Heart right ventricle (tissue), 16 donors: ENCODE measurements at regions not wholly inside any gene's neighbourhood (a gene's known extent, or its start where the extent isn't known, plus 50 kb on each side); places are given as distances from the start of the nearest gene placed in this dataset.

Source experiments
- ATAC-seq, 8 donors: fragments of 200-7000 bp; cut with Tn5 transposase; one replicate each; pipeline ENCODE4 v1.9.1; 2020; ENCODE audit warnings: mild to moderate bottlenecking in 8 of 8, moderate library complexity in 8 of 8, moderate number of reproducible peaks in 1 of 8
- DNase-seq, 2 donors: peaks; one replicate each; pipeline ENCODE4 v3.0.0-alpha.2; 2020
- H3K27ac ChIP-seq, 10 donors: fragments of 200-600 bp; sonication (generic) in 2 of 10; one replicate each; pipeline versions ENCODE4 v1.5.0 to v1.8.0; 2020 to 2022; ENCODE audit warnings: mild to moderate bottlenecking in 3 of 10
- H3K27me3 ChIP-seq, 7 donors: fragments of 200-600 bp; one replicate each; pipeline ENCODE4 v1.8.0; 2021 to 2022; ENCODE audit warnings: mild to moderate bottlenecking in 2 of 7
- H3K36me3 ChIP-seq, 9 donors: fragments of 200-600 bp; sonication (generic) in 1 of 9; one replicate each; pipeline versions ENCODE4 v1.5.0 to v1.8.0; 2020 to 2022; ENCODE audit warnings: mild to moderate bottlenecking in 2 of 9
- H3K4me1 ChIP-seq, 9 donors: fragments of 200-600 bp; sonication (generic) in 1 of 9; one replicate each; pipeline versions ENCODE4 v1.5.0 to v1.8.0; 2020 to 2022; ENCODE audit warnings: mild to moderate bottlenecking in 4 of 9
- H3K4me3 ChIP-seq, 10 donors: fragments of 200-600 bp; sonication (generic) in 2 of 10; one replicate each; pipeline versions ENCODE4 v1.5.0 to v1.8.0; 2020 to 2022; ENCODE audit warnings: mild to moderate bottlenecking in 7 of 10, moderate library complexity in 2 of 10
- H3K9me3 ChIP-seq, 11 donors: fragments of 200-600 bp in 10 of 11; sonication (generic) in 2 of 11; one replicate each; pipeline versions ENCODE4 v1.5.0 to v1.8.0; 2013 to 2022; ENCODE audit warnings: mild to moderate bottlenecking in 2 of 11, control low read depth in 1 of 11, moderate library complexity in 1 of 11
- WGBS, 2 donors: extraction: QIAGEN DNeasy Blood & Tissue Kit; methylation state at CpG; one replicate each; pipeline ENCODE4 v1.1.7; 2013; ENCODE audit warnings: inconsistent platforms in 1 of 2; 5-methylcytosine and 5-hydroxymethylcytosine counted together
- intact Hi-C, 10 donors: fragments of 100-400 bp; cut with DNase I; formaldehyde crosslinking; loops; one replicate each; pipeline versions ENCODE4 v1.11.1 to v1.14.2; 2022
- TF ChIP-seq, protein P1 (sequence below), 9 donors: fragments of 200-600 bp; sonication (generic) in 2 of 9; IDR thresholded peaks; one replicate each; pipeline versions ENCODE4 v1.5.0 to v1.8.0; 2021 to 2022; ENCODE audit warnings: antibody characterized with exemption in 9 of 9, mild to moderate bottlenecking in 5 of 9, moderate library complexity in 1 of 9
- donor health status: Arrhythmogenic right ventricular cardiomyopathy.
- donor health status: ischemic (EF 13 %, LVEDD 7.1; RV severe dilation, severe dysfunction).
- donor health status: healthy with polysubstance abuse.
- donor health status: DM: no; HTN: yes; CAD: no.
- donor health status: DM: no; HTN: no; CAD: no.
- donor health status: ischemic (EF 25% LVEDD 6.9; RV normal size, moderate dysfunction).
- donor health status: ischemic (EF 25% LVEDD 5.7; RV mildly dilated, moderate dysfunction).
- donor health status: healthy.
- donor health status: DM: yes; HTN: yes; CAD: no.
- donor health status: Ischemic cardiomyopathy.
- donor health status: ischemic (EF 35%, LVEDD 5.7; RV mildly dilated, moderate dysfunction).
- donor health status: nonischemic (EF 11% LVEDD 7.7; RV severe dilation, severe dysfunction).
- donor health status: DM: yes; HTN: yes; CAD: no.
- donor health status: PGD.
- donor health status: ischemic (EF 29% LVEDD 5.4; RV normal size, mild dysfunction).
- donor health status: nonischemic (EF 23%, LVEDD 6.1; RV moderate dilation, normal function).

DNA sequence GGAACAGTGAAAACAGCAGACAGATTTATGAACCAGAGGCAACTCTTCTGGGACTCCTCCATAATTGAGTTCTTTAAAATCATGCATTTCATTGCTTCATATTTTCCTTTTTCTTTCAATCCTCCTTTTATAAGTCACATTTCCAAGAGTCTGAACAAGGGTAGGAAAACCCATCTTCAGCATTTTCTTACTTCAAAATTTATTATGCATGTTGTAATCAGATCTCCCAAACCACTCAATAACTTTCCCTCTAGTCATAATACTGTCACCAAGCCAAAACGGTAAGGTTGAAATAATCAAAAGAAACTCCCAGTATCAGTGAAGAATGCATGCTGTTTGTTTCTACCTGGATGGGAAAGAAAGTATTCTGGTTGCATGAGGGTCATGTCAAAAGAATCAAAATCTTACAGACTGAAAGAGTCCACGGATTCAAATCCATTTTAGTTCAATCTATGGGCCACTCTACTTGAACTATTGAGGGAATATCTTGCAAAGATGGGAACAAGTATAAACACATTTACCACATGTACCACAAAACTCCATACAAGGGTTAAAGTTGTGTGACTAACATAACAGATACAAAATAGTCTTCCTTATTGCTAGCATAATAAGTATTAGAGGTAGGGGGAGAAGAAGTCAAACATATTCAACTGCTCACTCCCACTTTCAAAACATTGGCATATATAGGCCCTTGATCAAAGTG is 797.3 kb downstream of the MAT2B start:
- intact Hi-C loops: no loop called here
- H3K9me3 ChIP-seq: peaks cover 0 to 6% (median 0%) of the 10 kb centered on the region in 11 donors
- H3K4me1 ChIP-seq: no peaks in the 10 kb centered on the region
- TF ChIP-seq, protein P1, sequence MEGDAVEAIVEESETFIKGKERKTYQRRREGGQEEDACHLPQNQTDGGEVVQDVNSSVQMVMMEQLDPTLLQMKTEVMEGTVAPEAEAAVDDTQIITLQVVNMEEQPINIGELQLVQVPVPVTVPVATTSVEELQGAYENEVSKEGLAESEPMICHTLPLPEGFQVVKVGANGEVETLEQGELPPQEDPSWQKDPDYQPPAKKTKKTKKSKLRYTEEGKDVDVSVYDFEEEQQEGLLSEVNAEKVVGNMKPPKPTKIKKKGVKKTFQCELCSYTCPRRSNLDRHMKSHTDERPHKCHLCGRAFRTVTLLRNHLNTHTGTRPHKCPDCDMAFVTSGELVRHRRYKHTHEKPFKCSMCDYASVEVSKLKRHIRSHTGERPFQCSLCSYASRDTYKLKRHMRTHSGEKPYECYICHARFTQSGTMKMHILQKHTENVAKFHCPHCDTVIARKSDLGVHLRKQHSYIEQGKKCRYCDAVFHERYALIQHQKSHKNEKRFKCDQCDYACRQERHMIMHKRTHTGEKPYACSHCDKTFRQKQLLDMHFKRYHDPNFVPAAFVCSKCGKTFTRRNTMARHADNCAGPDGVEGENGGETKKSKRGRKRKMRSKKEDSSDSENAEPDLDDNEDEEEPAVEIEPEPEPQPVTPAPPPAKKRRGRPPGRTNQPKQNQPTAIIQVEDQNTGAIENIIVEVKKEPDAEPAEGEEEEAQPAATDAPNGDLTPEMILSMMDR (IDR thresholded peaks at IDR 0.05): no peak
- DNase-seq (no peak), ATAC-seq (no peak)
- no peak overlapping the region for H3K4me3 ChIP-seq
- 58 to 71% methylated on average over 2 of the region's 2 CpGs for WGBS, 2 donors
- H3K27ac ChIP-seq: no peak overlapping the region
- H3K36me3 ChIP-seq: no peaks in the 10 kb centered on the region
- no peaks in the 10 kb centered on the region for H3K27me3 ChIP-seq

DNA sequence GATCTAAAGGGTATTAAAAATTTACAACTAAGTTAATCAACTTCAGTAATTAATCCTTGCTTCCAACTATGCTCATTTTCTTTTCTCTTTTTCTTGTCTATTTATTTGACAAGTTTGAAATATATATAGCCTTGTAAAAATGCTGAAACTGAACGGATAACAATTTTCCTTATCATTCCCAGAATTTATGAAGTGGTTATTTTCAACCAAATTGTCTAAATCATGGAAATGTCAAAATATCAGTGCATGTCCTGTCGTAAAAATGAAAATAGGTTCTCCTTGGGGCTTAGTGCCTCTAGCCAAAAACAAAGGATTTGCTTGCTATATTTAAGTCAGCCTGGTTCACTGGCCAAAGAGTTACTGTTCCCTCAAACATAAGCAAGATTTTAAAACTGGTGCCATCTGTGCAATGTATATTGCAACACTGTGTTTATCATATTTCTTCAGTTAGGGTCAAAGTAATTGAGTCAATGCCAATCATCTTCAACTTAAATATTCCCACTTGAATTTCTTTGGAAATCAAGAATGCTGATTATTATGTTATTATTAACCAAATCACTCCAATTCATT is 798.3 kb downstream of the MAT2B start:
- H3K4me3 ChIP-seq: no peak overlapping the region
- no peaks in the 10 kb centered on the region for H3K4me1 ChIP-seq
- ATAC-seq (no peak), DNase-seq (no peak)
- TF ChIP-seq, protein P1 (IDR thresholded peaks at IDR 0.05): no peak
- no peaks in the 10 kb centered on the region for H3K27me3 ChIP-seq
- peaks cover 0 to 6% (median 0%) of the 10 kb centered on the region in 11 donors for H3K9me3 ChIP-seq
- intact Hi-C loops: no loop called here
- no peak overlapping the region for H3K27ac ChIP-seq
- no peaks in the 10 kb centered on the region for H3K36me3 ChIP-seq
- WGBS, 2 donors: 66 to 68% methylated on average over 2 of the region's 2 CpGs

DNA sequence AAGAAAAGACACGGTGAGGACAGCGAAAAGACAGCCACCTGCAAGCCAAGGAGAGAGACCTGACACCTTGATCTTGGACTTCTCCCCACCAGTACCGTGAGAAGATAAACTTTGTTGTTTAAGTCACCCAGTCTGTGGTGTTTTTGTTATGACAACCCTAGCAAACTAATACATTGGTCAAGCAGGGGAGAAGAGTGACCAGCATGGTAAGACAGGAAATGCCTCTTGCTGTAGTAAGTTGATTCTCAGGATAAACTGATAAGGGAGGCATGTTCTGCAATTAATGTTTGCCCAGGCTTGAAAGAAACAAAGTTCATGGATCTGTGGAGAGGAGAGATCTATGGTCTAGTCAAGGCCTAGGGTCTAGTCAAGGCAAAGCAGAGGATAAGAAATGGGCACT is 801.2 kb downstream of the MAT2B start:
- TF ChIP-seq, protein P1 (IDR thresholded peaks at IDR 0.05): no peak
- no peak for DNase-seq
- Histone ChIP-seq H3K4me3 (no peak overlapping the region), H3K4me1 (no peaks in the 10 kb centered on the region), H3K9me3 (peaks cover 0 to 6% (median 0%) of the 10 kb centered on the region in 11 donors), H3K27ac (no peak overlapping the region), H3K36me3 (no peaks in the 10 kb centered on the region), H3K27me3 (no peaks in the 10 kb centered on the region)
- 89 to 92% methylated on average over 3 of the region's 3 CpGs for WGBS, 2 donors
- intact Hi-C loops: loop anchor here in 1 of 10 donors (5.0 kb wide), 1 partner anchor 174 kb away; no protein-coding TSS in a partner anchor
- ATAC-seq: no peak

DNA sequence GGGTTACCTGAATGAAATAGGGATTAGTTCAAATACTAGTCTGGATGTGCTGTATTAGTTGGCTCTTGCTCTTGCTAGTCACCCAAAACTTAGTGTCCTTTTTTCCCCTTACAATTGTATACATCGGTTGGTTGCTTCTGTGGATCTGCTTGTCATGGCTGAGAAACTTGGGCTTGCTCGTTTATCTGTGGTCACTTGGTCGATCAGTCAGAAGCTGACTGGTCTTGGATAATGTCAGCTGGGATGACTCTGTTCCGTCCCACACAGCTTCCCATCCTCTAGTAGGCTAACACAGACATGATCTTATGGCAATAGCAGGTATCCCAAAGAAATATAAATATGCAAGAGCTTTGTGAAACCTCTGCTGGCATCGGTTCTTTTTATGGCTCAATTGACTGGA is 807.4 kb downstream of the MAT2B start:
- no peak for ATAC-seq
- intact Hi-C loops: no loop called here
- 82 to 84% methylated on average over 5 of the region's 5 CpGs for WGBS, 2 donors
- Histone ChIP-seq H3K27me3 (no peaks in the 10 kb centered on the region), H3K9me3 (no peaks in the 10 kb centered on the region), H3K4me1 (no peaks in the 10 kb centered on the region), H3K27ac (no peak overlapping the region), H3K4me3 (no peak overlapping the region), H3K36me3 (no peaks in the 10 kb centered on the region)
- TF ChIP-seq, protein P1 (IDR thresholded peaks at IDR 0.05): no peak
- no peak for DNase-seq
